NCI-H69 (cell line): ENCODE measurements at regions not wholly inside any gene's neighbourhood (a gene's known extent, or its start where the extent isn't known, plus 50 kb on each side); places are given as distances from the start of the nearest gene placed in this dataset.
"Not testable (repeated sequence)": the region's sequence is repeated elsewhere in the genome, so short reads cannot be mapped to it uniquely, and the experiment has no call there.

Experiments
- DNase-seq: peaks from one replicate; lab custom pipeline; 2025; lab: John Stamatoyannopoulos, UW

- no peak for DNase-seq
These were observed 66.1 kb upstream of the RHOU start for GRCh38 chr1:228669242-228669585.

DNA sequence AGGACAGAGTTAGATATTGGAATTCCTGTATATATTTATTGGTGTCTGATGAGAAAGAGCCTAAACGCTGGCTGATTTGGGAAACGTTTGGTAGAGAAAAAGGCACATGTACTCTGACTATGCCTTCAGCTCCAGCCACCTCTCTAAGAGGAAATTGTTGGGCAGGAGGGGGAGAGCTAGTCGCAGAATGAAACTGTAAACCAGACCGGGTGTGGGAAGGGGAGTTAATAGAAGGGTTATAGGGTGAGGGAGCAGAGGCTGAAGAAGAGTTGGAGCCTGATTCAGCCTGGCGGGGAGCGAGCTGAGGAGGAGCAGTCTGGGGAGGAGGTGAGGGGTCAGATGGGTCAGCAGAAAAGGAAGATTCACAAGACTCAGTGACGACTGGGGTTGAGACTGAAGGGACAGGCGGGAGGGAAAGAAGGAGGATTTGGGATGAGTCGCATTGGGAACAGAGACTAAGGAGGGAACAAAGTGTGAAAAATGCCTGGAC, 54.2 kb upstream of the RHOU start:
- not testable (repeated sequence) for DNase-seq

- DNase-seq: no peak
These were observed 51.9 kb upstream of the RHOU start for GRCh38 chr1:228683428-228683827.

- no peak for DNase-seq
These were observed 50.7 kb upstream of the RHOU start for GRCh38 chr1:228684607-228685006.

DNA sequence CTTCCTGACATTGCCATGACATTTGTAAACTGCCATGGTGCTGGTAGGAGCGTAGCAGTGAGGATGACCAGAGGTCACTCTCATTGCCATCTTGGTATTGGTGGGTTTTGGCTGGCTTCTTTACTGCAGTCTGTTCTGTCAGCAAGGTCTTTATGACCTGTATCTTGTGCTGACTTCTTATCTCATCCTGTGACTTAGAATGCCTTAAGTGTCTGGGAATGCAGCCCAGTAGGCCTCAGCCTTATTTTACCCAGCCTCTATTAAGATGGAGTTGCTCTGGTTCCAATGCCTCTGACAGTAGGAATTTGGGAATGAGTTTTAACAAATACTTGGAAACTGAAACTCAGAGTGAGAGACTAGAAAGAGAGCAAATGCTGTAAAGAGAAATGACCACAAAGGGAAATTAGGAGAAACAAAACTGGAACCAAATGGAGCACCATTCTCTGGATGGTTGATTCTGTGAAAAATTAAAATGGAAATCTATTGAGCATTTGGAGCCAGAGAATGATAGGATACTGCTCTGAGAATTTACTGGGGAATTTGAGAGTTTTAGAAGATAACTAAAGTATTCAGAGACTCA, 50.1 kb upstream of the RHOU start:
- no peak for DNase-seq
